ENCODE measurements at regions not wholly inside any gene's neighbourhood (a gene's known extent, or its start where the extent isn't known, plus 50 kb on each side); places are given as distances from the start of the nearest gene placed in this dataset.

DNA sequence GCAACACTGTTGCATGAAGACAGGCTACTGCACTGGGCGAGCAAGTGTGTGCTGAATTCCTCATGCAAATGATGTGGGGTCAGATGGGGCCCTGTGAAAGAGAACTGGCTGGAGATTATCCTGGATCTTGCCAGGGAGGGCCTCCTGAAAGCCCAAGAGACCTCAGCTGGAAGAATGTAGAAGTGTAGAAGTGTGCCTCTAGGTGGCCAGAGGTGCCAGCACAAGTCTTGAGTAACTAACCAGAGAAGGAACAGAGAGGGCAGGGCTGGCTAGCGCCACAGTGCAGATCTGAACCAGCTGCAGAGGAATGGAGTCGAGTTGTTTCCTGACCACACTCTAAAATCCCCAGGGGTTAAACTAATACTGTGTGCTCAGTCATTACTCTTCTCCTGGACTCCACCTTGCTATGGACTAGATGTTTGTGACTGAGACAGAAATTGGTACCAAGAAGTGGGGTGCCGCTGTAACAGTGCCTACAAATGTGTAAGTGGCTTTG is 399.3 kb downstream of the LRATD1 start:
- H3K4me3 Mint-ChIP-seq: no peak overlapping the region
- H4K20me1 ChIP-seq (replicated peaks; ENCODE audit: insufficient read depth): no peaks in the 10 kb centered on the region
- no peak overlapping the region for H3K27ac ChIP-seq (ENCODE audit: low read depth)
- no peak overlapping the region for H3K4me2 ChIP-seq
- no peak overlapping the region for H2AFZ ChIP-seq
- H3K27me3 ChIP-seq (ENCODE audit: insufficient read depth): no peaks in the 10 kb centered on the region
- no peaks in the 10 kb centered on the region for H3K36me3 Mint-ChIP-seq (ENCODE audit: low read depth)
- no peaks in the 10 kb centered on the region for H3K4me1 ChIP-seq (ENCODE audit: insufficient read depth)
- no peaks in the 10 kb centered on the region for H3K79me2 ChIP-seq (replicated peaks; ENCODE audit: insufficient read depth)
- no peak overlapping the region for H3K27ac Mint-ChIP-seq
- H3K4me3 ChIP-seq: no peak overlapping the region
- TF ChIP-seq JUNB (IDR thresholded peaks at IDR 0.05; ENCODE audit: unreplicated experiment) (no peak), NANOG (IDR thresholded peaks at IDR 0.05; ENCODE audit: borderline replicate concordance) (no peak)
- TF ChIP-seq, protein P1, sequence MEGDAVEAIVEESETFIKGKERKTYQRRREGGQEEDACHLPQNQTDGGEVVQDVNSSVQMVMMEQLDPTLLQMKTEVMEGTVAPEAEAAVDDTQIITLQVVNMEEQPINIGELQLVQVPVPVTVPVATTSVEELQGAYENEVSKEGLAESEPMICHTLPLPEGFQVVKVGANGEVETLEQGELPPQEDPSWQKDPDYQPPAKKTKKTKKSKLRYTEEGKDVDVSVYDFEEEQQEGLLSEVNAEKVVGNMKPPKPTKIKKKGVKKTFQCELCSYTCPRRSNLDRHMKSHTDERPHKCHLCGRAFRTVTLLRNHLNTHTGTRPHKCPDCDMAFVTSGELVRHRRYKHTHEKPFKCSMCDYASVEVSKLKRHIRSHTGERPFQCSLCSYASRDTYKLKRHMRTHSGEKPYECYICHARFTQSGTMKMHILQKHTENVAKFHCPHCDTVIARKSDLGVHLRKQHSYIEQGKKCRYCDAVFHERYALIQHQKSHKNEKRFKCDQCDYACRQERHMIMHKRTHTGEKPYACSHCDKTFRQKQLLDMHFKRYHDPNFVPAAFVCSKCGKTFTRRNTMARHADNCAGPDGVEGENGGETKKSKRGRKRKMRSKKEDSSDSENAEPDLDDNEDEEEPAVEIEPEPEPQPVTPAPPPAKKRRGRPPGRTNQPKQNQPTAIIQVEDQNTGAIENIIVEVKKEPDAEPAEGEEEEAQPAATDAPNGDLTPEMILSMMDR (conservative IDR thresholded peaks at IDR 0.05; ENCODE audit: low read depth in 2 of 2): peak; percentile 16 to 34; a peak in 3 of 4 replicates
- TF ChIP-seq, protein P2, sequence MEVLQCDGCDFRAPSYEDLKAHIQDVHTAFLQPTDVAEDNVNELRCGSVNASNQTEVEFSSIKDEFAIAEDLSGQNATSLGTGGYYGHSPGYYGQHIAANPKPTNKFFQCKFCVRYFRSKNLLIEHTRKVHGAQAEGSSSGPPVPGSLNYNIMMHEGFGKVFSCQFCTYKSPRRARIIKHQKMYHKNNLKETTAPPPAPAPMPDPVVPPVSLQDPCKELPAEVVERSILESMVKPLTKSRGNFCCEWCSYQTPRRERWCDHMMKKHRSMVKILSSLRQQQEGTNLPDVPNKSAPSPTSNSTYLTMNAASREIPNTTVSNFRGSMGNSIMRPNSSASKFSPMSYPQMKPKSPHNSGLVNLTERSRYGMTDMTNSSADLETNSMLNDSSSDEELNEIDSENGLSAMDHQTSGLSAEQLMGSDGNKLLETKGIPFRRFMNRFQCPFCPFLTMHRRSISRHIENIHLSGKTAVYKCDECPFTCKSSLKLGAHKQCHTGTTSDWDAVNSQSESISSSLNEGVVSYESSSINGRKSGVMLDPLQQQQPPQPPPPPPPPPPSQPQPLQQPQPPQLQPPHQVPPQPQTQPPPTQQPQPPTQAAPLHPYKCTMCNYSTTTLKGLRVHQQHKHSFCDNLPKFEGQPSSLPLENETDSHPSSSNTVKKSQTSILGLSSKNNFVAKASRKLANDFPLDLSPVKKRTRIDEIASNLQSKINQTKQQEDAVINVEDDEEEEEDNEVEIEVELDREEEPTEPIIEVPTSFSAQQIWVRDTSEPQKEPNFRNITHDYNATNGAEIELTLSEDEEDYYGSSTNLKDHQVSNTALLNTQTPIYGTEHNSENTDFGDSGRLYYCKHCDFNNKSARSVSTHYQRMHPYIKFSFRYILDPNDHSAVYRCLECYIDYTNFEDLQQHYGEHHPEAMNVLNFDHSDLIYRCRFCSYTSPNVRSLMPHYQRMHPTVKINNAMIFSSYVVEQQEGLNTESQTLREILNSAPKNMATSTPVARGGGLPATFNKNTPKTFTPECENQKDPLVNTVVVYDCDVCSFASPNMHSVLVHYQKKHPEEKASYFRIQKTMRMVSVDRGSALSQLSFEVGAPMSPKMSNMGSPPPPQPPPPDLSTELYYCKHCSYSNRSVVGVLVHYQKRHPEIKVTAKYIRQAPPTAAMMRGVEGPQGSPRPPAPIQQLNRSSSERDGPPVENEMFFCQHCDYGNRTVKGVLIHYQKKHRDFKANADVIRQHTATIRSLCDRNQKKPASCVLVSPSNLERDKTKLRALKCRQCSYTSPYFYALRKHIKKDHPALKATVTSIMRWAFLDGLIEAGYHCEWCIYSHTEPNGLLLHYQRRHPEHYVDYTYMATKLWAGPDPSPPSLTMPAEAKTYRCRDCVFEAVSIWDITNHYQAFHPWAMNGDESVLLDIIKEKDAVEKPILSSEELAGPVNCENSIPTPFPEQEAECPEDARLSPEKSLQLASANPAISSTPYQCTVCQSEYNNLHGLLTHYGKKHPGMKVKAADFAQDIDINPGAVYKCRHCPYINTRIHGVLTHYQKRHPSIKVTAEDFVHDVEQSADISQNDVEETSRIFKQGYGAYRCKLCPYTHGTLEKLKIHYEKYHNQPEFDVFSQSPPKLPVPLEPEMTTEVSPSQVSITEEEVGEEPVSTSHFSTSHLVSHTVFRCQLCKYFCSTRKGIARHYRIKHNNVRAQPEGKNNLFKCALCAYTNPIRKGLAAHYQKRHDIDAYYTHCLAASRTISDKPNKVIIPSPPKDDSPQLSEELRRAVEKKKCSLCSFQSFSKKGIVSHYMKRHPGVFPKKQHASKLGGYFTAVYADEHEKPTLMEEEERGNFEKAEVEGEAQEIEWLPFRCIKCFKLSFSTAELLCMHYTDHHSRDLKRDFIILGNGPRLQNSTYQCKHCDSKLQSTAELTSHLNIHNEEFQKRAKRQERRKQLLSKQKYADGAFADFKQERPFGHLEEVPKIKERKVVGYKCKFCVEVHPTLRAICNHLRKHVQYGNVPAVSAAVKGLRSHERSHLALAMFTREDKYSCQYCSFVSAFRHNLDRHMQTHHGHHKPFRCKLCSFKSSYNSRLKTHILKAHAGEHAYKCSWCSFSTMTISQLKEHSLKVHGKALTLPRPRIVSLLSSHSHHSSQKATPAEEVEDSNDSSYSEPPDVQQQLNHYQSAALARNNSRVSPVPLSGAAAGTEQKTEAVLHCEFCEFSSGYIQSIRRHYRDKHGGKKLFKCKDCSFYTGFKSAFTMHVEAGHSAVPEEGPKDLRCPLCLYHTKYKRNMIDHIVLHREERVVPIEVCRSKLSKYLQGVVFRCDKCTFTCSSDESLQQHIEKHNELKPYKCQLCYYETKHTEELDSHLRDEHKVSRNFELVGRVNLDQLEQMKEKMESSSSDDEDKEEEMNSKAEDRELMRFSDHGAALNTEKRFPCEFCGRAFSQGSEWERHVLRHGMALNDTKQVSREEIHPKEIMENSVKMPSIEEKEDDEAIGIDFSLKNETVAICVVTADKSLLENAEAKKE (CRISPR knock-in tag; IDR thresholded peaks at IDR 0.05): peak; percentile 87
- H3F3A ChIP-seq (replicated peaks; ENCODE audit: low read depth): no peaks in the 10 kb centered on the region
- H3K4me1 Mint-ChIP-seq: peaks cover 5% of the 10 kb centered on the region; the same call in 2 of the 3 replicates
- H3K9me2 ChIP-seq (ENCODE audit: insufficient read depth): no peaks in the 10 kb centered on the region; the same call in 1 of the 2 replicates
- no peaks in the 10 kb centered on the region for H3K9me3 Mint-ChIP-seq
- no peaks in the 10 kb centered on the region for H3K36me3 ChIP-seq (ENCODE audit: insufficient read depth)
- DNase-seq (ENCODE audit: low spot score) (peak; percentile 35), ATAC-seq (peak; percentile 59)
- peaks cover 7% of the 10 kb centered on the region for H3K27me3 Mint-ChIP-seq (ENCODE audit: insufficient read depth, low read depth, poor library complexity)

Data from GM23338 (cell line).